Neutrophil (primary cell): ENCODE measurements at regions not wholly inside any gene's neighbourhood (a gene's known extent, or its start where the extent isn't known, plus 50 kb on each side); places are given as distances from the start of the nearest gene placed in this dataset.

Experiments used
- H3K27ac ChIP-seq: fragments of 200-600 bp; sonication (generic); 2 replicates; pipeline ENCODE4 v1.5.1; 2016; ENCODE audit warnings: mild to moderate bottlenecking, moderate library complexity
- H3K27me3 ChIP-seq: fragments of 200-600 bp; sonication (generic); 2 replicates; pipeline ENCODE4 v1.6.0; 2016; ENCODE audit warnings: mild to moderate bottlenecking
- H3K36me3 ChIP-seq: fragments of 200-600 bp; sonication (generic); 2 replicates; pipeline ENCODE4 v1.5.1; 2017
- H3K4me1 ChIP-seq, 2 experiments: fragments of 200-600 bp in 1 of 2; sonication (generic) in 1 of 2; 1 replicate in 1 of 2; 2 replicates in 1 of 2; pipeline versions ENCODE4 v1.5.1 to v1.6.1; 2013 to 2016; ENCODE audit warnings: low read depth in 1 of 2, low read length in 1 of 2, mild to moderate bottlenecking in 1 of 2, moderate library complexity in 1 of 2; ENCODE audit not compliant: control insufficient read depth in 1 of 2, insufficient read depth in 1 of 2
- H3K4me3 ChIP-seq, 2 experiments: fragments of 200-600 bp in 1 of 2; sonication (generic) in 1 of 2; 1 replicate in 1 of 2; 2 replicates in 1 of 2; pipeline ENCODE4 v1.5.1; 2013 to 2016; ENCODE audit warnings: low read depth in 1 of 2, low read length in 1 of 2, mild to moderate bottlenecking in 1 of 2, moderate library complexity in 1 of 2
- H3K9me3 ChIP-seq: fragments of 200-600 bp; sonication (generic); 2 replicates; pipeline ENCODE4 v1.5.1; 2016
- TF ChIP-seq, protein P1 (sequence below): fragments of 200-600 bp; sonication (generic); IDR thresholded peaks from 2 replicates; pipeline ENCODE4 v1.5.1; 2016; ENCODE audit warnings: antibody characterized with exemption

DNA sequence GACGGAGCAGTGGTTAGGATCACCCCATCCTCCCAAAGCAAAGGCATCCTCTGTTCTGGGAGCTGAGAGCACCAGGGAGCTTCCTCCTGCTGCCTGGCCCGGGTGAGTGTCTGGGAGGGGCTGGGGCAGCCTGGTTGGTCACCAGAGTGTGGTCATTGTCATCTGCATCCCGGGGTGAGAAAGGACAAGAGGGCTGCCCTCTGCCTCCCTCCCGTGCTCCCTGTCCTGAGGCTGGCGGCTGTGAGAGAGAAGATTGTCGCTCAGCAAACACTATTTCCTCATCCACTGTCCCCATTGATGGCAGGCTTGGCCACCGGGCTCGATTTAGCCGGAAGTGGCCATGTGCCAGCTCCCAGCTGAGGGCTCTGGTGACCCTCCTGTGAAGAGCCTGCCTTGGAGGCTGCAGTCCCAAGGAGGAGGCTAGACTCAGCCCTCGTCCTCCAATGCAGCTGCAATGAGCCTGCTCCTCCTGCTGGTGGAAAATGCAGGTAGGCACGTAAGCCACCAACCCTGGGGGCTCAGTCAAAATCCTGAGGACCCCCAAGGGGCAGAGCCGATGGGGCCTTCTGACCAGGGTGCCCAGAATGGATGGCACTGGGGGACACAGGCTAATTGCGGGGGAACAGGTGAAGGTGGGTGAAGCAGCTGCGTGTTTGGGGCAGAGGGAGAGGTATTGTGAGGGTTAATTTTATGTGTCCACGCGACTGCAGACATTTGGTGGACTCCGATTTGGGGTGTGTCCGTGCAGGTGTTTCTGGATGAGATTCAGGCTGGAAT is 155.7 kb downstream of the KIF26A start:
- no peak overlapping the region for H3K27ac ChIP-seq
- TF ChIP-seq, protein P1, sequence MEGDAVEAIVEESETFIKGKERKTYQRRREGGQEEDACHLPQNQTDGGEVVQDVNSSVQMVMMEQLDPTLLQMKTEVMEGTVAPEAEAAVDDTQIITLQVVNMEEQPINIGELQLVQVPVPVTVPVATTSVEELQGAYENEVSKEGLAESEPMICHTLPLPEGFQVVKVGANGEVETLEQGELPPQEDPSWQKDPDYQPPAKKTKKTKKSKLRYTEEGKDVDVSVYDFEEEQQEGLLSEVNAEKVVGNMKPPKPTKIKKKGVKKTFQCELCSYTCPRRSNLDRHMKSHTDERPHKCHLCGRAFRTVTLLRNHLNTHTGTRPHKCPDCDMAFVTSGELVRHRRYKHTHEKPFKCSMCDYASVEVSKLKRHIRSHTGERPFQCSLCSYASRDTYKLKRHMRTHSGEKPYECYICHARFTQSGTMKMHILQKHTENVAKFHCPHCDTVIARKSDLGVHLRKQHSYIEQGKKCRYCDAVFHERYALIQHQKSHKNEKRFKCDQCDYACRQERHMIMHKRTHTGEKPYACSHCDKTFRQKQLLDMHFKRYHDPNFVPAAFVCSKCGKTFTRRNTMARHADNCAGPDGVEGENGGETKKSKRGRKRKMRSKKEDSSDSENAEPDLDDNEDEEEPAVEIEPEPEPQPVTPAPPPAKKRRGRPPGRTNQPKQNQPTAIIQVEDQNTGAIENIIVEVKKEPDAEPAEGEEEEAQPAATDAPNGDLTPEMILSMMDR: no peak
- no peaks in the 10 kb centered on the region for H3K36me3 ChIP-seq
- H3K4me1 ChIP-seq: no peaks in the 10 kb centered on the region
- H3K9me3 ChIP-seq: no peaks in the 10 kb centered on the region
- H3K4me3 ChIP-seq: no peak overlapping the region
- no peaks in the 10 kb centered on the region for H3K27me3 ChIP-seq

- TF ChIP-seq, protein P1: no peak
- no peaks in the 10 kb centered on the region for H3K27me3 ChIP-seq
- no peaks in the 10 kb centered on the region for H3K9me3 ChIP-seq
- no peak overlapping the region for H3K27ac ChIP-seq
- H3K4me1 ChIP-seq: no peaks in the 10 kb centered on the region
- H3K36me3 ChIP-seq: no peaks in the 10 kb centered on the region
- H3K4me3 ChIP-seq: no peak overlapping the region
Measured at GRCh38 chr14:104294628-104294982, 156.2 kb downstream of the KIF26A start.

DNA sequence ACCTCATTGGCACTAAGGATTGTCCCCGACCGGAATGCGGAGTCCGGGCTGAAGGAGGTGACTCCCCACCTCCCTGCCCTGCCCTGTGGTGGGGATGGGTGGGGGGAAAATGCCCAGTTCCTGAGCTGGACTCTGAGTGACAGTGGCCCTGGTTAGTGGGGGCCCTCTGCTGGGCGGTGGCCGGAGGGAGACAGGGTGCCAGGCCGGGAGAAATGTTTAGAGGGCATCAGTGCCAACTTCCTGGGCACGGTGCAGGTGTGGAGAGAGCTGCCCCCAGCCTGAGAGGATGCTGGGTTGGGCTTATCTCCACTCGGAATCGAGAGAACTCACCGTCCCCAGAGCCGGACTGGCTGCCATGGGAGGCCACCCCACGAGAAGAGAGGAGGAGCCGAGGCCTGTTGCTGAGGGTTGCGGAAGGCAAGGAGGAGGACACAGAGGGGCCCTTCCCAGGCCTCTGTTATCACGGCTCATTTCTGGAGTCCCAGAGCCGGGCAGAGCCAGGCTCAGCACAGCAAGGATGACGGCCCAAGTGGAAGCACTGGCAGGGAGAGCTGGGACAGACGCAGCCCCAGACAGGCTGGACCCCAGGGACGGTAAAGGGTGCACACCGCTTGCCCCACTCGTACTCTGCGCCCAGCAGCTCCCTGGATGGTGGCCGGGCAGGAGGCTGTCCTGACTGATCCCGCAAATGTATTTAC is 156.7 kb downstream of the KIF26A start:
- no peaks in the 10 kb centered on the region for H3K27me3 ChIP-seq
- no peak overlapping the region for H3K4me3 ChIP-seq

DNA sequence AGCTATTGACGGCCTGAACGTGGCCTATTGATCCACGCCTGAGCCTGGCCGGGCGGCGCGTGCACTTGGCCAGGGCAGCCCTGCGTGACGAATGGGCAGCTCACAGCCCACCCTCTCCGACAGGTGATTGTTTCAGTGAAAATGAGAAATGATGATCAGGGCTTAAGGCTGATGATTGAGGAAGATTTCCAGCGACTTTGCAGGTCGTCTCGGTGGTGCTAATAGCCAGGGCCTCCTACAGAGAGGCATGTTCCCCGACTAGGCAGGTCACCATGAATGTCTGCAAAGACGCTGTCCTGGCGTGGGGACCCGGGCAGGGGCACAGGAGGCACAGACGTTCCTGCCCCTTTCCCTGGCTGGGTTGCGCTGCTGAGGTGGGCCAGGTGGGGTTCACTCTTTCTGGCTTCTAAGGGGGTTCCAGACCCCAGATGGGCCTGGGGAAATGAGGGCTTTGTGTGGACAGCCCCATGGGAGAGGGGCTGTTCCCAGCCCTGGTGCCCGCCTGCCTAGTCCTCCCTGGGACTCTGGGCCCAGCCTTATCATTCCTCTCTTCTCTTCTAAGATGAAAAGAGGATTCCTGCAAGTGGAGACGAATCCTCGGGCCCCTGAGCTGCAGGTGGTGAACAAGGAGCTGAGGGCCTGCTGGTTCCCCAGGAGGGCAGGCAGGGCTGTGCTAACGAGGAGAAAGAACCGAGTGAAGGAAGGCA is 157.4 kb downstream of the KIF26A start:
- Histone ChIP-seq H3K9me3 (no peaks in the 10 kb centered on the region), H3K27me3 (no peaks in the 10 kb centered on the region)
- TF ChIP-seq, protein P1: no peak

More for the DNA sequence above, 156.7 kb downstream of the KIF26A start:
- TF ChIP-seq, protein P1: no peak
- H3K9me3 ChIP-seq: no peaks in the 10 kb centered on the region
- H3K27ac ChIP-seq: no peak overlapping the region
- no peaks in the 10 kb centered on the region for H3K4me1 ChIP-seq
- H3K36me3 ChIP-seq: no peaks in the 10 kb centered on the region

GRCh38 chr14:104296388-104297312 is 158.3 kb downstream of the KIF26A start:
- no peaks in the 10 kb centered on the region for H3K36me3 ChIP-seq
- no peaks in the 10 kb centered on the region for H3K27me3 ChIP-seq
- H3K4me3 ChIP-seq: no peak overlapping the region
- TF ChIP-seq, protein P1: no peak
- H3K4me1 ChIP-seq: no peaks in the 10 kb centered on the region
- H3K27ac ChIP-seq: no peak overlapping the region
- H3K9me3 ChIP-seq: no peaks in the 10 kb centered on the region

More for the DNA sequence above, 157.4 kb downstream of the KIF26A start:
- Histone ChIP-seq H3K4me1 (no peaks in the 10 kb centered on the region), H3K36me3 (no peaks in the 10 kb centered on the region), H3K27ac (no peak overlapping the region), H3K4me3 (no peak overlapping the region)
